HCT116 (cell line): ENCODE measurements at regions not wholly inside any gene's neighbourhood (a gene's known extent, or its start where the extent isn't known, plus 50 kb on each side); places are given as distances from the start of the nearest gene placed in this dataset.

Experiments used
- ATAC-seq: fragments of 200-7000 bp; cut with Tn5 transposase; 2 replicates; pipeline ENCODE4 v1.9.1; 2020; ENCODE audit warnings: mild to moderate bottlenecking, moderate library complexity
- BruUV-seq: library from RNA; stranded (reverse); fragments of 400-500 nt; replicated peaks from 2 replicates; lab custom pipeline; 2021; lab: Mats Ljungman, UMichigan
- CTCF ChIA-PET: fragments of 300-600 bp; sonication (Branson Sonifier 250); formaldehyde crosslinking; loops from one replicate; lab custom pipeline; 2021; ENCODE audit warnings: antibody characterized with exemption; lab: Charles Lee
- POLR2A ChIA-PET: fragments of 300-600, 350-600 bp; sonication (Branson Sonifier 250); formaldehyde crosslinking; loops from one replicate; lab custom pipeline; 2021; ENCODE audit warnings: antibody characterized with exemption; lab: Charles Lee
- RAD21 ChIA-PET, 2 experiments: fragments of 300-600 bp; sonication (Branson Sonifier 250); formaldehyde crosslinking; loops; one replicate each; lab custom pipeline; 2023; ENCODE audit warnings: low total read pairs in 2 of 2; ENCODE audit not compliant: uncharacterized antibody in 2 of 2, unreplicated experiment in 2 of 2, low non-redundant PET in 1 of 2; lab: Charles Lee
- DNase-seq: peaks from one replicate; pipeline ENCODE4 v3.0.0-alpha.2; 2010; ENCODE audit warnings: low read depth, low spot score
- H2AFZ ChIP-seq: fragments of 200-600 bp; shearing (Covaris generic), sonication (generic); 2 replicates; pipeline ENCODE4 v1.6.1; 2017; ENCODE audit warnings: low read depth, mixed run types, mixed read lengths, antibody characterized with exemption, low read length; ENCODE audit not compliant: poor library complexity, severe bottlenecking
- H3K27ac ChIP-seq: 2 replicates; pipeline ENCODE4 v1.5.1; 2012; ENCODE audit warnings: low read depth, low read length
- H3K27me3 ChIP-seq: fragments of 200-600 bp; sonication (generic); 2 replicates; pipeline ENCODE4 v1.6.1; 2016; ENCODE audit warnings: mixed run types, low read length, mixed read lengths; ENCODE audit not compliant: insufficient read depth
- H3K36me3 ChIP-seq, 2 experiments: fragments of 200-500 bp in 1 of 2; fragments of 200-600 bp in 1 of 2; sonication (Bioruptor generic) in 1 of 2; sonication (generic) in 1 of 2; 2 replicates each; pipeline versions ENCODE4 v1.5.1 to v1.6.1; 2014 to 2016; ENCODE audit warnings: low read length in 2 of 2, inconsistent platforms in 1 of 2, mixed read lengths in 1 of 2, mixed run types in 1 of 2; ENCODE audit not compliant: insufficient read depth in 2 of 2, control insufficient read depth in 1 of 2
- H3K4me1 ChIP-seq, 2 experiments: fragments of 200-600 bp in 1 of 2; sonication (generic) in 1 of 2; 2 replicates each; pipeline versions ENCODE4 v1.5.1 to v1.6.1; 2012 to 2017; ENCODE audit warnings: low read length in 2 of 2, inconsistent platforms in 1 of 2, mild to moderate bottlenecking in 1 of 2, mixed read lengths in 1 of 2, mixed run types in 1 of 2, moderate library complexity in 1 of 2; ENCODE audit not compliant: insufficient read depth in 2 of 2, control insufficient read depth in 1 of 2
- H3K4me2 ChIP-seq: fragments of 200-600 bp; sonication (generic); 2 replicates; pipeline ENCODE4 v1.6.1; 2017; ENCODE audit warnings: mixed run types, low read length, mixed read lengths
- H3K4me3 ChIP-seq, 2 experiments: fragments of 200-600 bp in 1 of 2; sonication (generic) in 1 of 2; replicated peaks in 1 of 2; 2 replicates each; pipeline ENCODE4 v1.5.1; 2011 to 2016; ENCODE audit warnings: low read length in 2 of 2, control low read depth in 1 of 2, low read depth in 1 of 2, mild to moderate bottlenecking in 1 of 2, mixed read lengths in 1 of 2, mixed run types in 1 of 2
- H3K79me2 ChIP-seq: fragments of 200-600 bp; sonication (generic); 2 replicates; pipeline ENCODE4 v1.6.1; 2017; ENCODE audit warnings: mild to moderate bottlenecking, mixed run types, low read length, moderate library complexity, mixed read lengths; ENCODE audit not compliant: insufficient read depth
- H3K9ac ChIP-seq: fragments of 200-600 bp; sonication (generic); 2 replicates; pipeline ENCODE4 v1.6.1; 2016; ENCODE audit warnings: low read length, mixed read lengths
- H3K9me2 ChIP-seq: fragments of 200-600 bp; sonication (generic), shearing (Covaris generic); 2 replicates; pipeline ENCODE4 v1.6.1; 2017; ENCODE audit warnings: mixed run types, mild to moderate bottlenecking, moderate library complexity; ENCODE audit not compliant: insufficient read depth
- H3K9me3 ChIP-seq, 2 experiments: fragments of 200-500 bp in 1 of 2; fragments of 200-600 bp in 1 of 2; sonication (Bioruptor generic) in 1 of 2; sonication (generic) in 1 of 2; 2 replicates each; pipeline ENCODE4 v1.6.1; 2014 to 2017; ENCODE audit warnings: low read length in 2 of 2, mixed read lengths in 2 of 2, inconsistent platforms in 1 of 2, low read depth in 1 of 2, mild to moderate bottlenecking in 1 of 2, mixed run types in 1 of 2, moderate library complexity in 1 of 2; ENCODE audit not compliant: control insufficient read depth in 1 of 2, insufficient read depth in 1 of 2
- H4K20me1 ChIP-seq: fragments of 200-600 bp; sonication (generic), shearing (Covaris generic); 2 replicates; pipeline ENCODE4 v1.6.1; 2017; ENCODE audit warnings: mixed run types, mild to moderate bottlenecking, moderate library complexity; ENCODE audit not compliant: insufficient read depth
- ATF3 ChIP-seq: IDR thresholded peaks from 2 replicates; pipeline ENCODE4 v1.6.1; 2012
- CBX3 ChIP-seq: IDR thresholded peaks from 2 replicates; pipeline ENCODE4 v1.6.1; 2012; ENCODE audit warnings: low read depth
- CEBPB ChIP-seq: IDR thresholded peaks from 2 replicates; pipeline ENCODE4 v1.6.1; 2012; ENCODE audit warnings: low read depth
- ELF1 ChIP-seq: IDR thresholded peaks from 2 replicates; pipeline ENCODE4 v1.6.1; 2012; ENCODE audit warnings: low read depth, borderline replicate concordance
- EZH2 ChIP-seq: fragments of 200-600 bp; sonication (generic); IDR thresholded peaks from 2 replicates; pipeline ENCODE4 v1.6.1; 2017; ENCODE audit warnings: antibody characterized with exemption, mixed run types
- FOSL1 ChIP-seq: IDR thresholded peaks from 2 replicates; pipeline ENCODE4 v1.6.1; 2012; ENCODE audit warnings: low read depth
- JUND ChIP-seq: IDR thresholded peaks from 2 replicates; pipeline ENCODE4 v1.6.1; 2012
- POLR2AphosphoS5 ChIP-seq: IDR thresholded peaks from 2 replicates; pipeline ENCODE4 v1.6.1; 2011; ENCODE audit warnings: mild to moderate bottlenecking, low read depth, low read length, moderate library complexity
- RAD21 ChIP-seq: IDR thresholded peaks from 2 replicates; pipeline ENCODE4 v1.6.1; 2012; ENCODE audit warnings: low read depth, mild to moderate bottlenecking
- REST ChIP-seq: IDR thresholded peaks from 2 replicates; pipeline ENCODE4 v1.6.1; 2012; ENCODE audit warnings: low read depth
- SIN3A ChIP-seq: IDR thresholded peaks from 2 replicates; pipeline ENCODE4 v1.6.1; 2012; ENCODE audit warnings: low read depth
- SP1 ChIP-seq: IDR thresholded peaks from 2 replicates; pipeline ENCODE4 v1.6.1; 2012; ENCODE audit warnings: low read depth
- TCF7L2 ChIP-seq: IDR thresholded peaks from 2 replicates; pipeline ENCODE4 v1.7.0; 2011; ENCODE audit warnings: borderline replicate concordance, inconsistent platforms; ENCODE audit not compliant: insufficient read depth, insufficient read length; ENCODE audit errors: extremely low read depth
- YY1 ChIP-seq: IDR thresholded peaks from 2 replicates; pipeline ENCODE4 v1.6.1; 2011; ENCODE audit warnings: low read length, low read depth, moderate library complexity, mild to moderate bottlenecking; ENCODE audit not compliant: insufficient replicate concordance; ENCODE audit errors: extremely low read depth
- ZBTB33 ChIP-seq: IDR thresholded peaks from 2 replicates; pipeline ENCODE4 v1.6.1; 2011; ENCODE audit warnings: mild to moderate bottlenecking, low read length, moderate library complexity; ENCODE audit not compliant: insufficient replicate concordance; ENCODE audit errors: extremely low read depth
- intact Hi-C: fragments of 100-400 bp; cut with micrococcal nuclease; formaldehyde crosslinking; loops from 2 replicates; pipeline ENCODE4 v1.10.0; 2022

- TF ChIP-seq SP1, result no peak
- TF ChIP-seq ATF3, result no peak
- TF ChIP-seq YY1, result no peak
- TF ChIP-seq RAD21, result no peak
- Histone ChIP-seq H4K20me1 (no peaks in the 10 kb centered on the region), H2AFZ (no peak overlapping the region), H3K27me3 (no peaks in the 10 kb centered on the region), H3K9me3 (no peaks in the 10 kb centered on the region), H3K4me2 (no peak overlapping the region), H3K9ac (no peak overlapping the region), H3K79me2 (no peaks in the 10 kb centered on the region), H3K36me3 (no peaks in the 10 kb centered on the region), H3K9me2 (no peaks in the 10 kb centered on the region), H3K27ac (no peak overlapping the region), H3K4me1 (peaks cover 11 to 21% of the 10 kb centered on the region in 2 experiments), H3K4me3 (no peak overlapping the region)
- CTCF ChIA-PET, result no interaction called here
- ATAC-seq, result no peak
- BruUV-seq, result no TSS peak
- POLR2A ChIA-PET, result no interaction called here
- intact Hi-C loops, result no loop called here
- RAD21 ChIA-PET, result no interaction called here
- DNase-seq, result no peak
Measured at GRCh38 chr1:23622284-23622683, 63.0 kb upstream of the ID3 start.

GRCh38 chr1:23620605-23621004 lies 61.3 kb upstream of the ID3 start:
- DNase-seq (no peak), ATAC-seq (no peak)
- no TSS peak for BruUV-seq
- H3K27me3 ChIP-seq, result no peaks in the 10 kb centered on the region
- H3K36me3 ChIP-seq, result no peaks in the 10 kb centered on the region
- intact Hi-C loops, result no loop called here
- H3K4me2 ChIP-seq, result no peak overlapping the region
- H3K4me1 ChIP-seq, result peaks cover 11 to 24% of the 10 kb centered on the region in 2 experiments
- H3K9ac ChIP-seq, result no peak overlapping the region
- TF ChIP-seq CEBPB (no peak), CBX3 (no peak), REST (no peak), JUND (no peak), FOSL1 (no peak), RAD21 (no peak), ELF1 (no peak), ATF3 (no peak), POLR2AphosphoS5 (no peak), ZBTB33 (no peak), SIN3A (no peak), SP1 (no peak), EZH2 (no peak), YY1 (no peak), TCF7L2 (no peak)
- ChIA-PET CTCF (interaction anchor here (1.5 to 4.4 kb wide), 2 partner anchors 14 to 17 kb away, joined by 8 to 17 read pairs; no protein-coding TSS in a partner anchor), POLR2A (no interaction called here), RAD21 (no interaction called here)
- H3K79me2 ChIP-seq, result no peaks in the 10 kb centered on the region
- no peaks in the 10 kb centered on the region for H3K9me2 ChIP-seq
- H3K9me3 ChIP-seq, result no peaks in the 10 kb centered on the region
- no peak overlapping the region for H3K4me3 ChIP-seq
- no peaks in the 10 kb centered on the region for H4K20me1 ChIP-seq
- no peak overlapping the region for H2AFZ ChIP-seq
- no peak overlapping the region; the same call in 1 of the 2 replicates for H3K27ac ChIP-seq
